H1 (cell line): ENCODE measurements at regions not wholly inside any gene's neighbourhood (a gene's known extent, or its start where the extent isn't known, plus 50 kb on each side); places are given as distances from the start of the nearest gene placed in this dataset.

Source experiments
- CTCF ChIA-PET: fragments of 300-600 bp; sonication (Branson Sonifier 250); formaldehyde crosslinking; loops from one replicate; lab custom pipeline; 2021; ENCODE audit not compliant: partially characterized antibody; lab: Charles Lee
- POLR2A ChIA-PET: fragments of 300-600 bp; sonication (Branson Sonifier 250); formaldehyde crosslinking; loops from one replicate; lab custom pipeline; 2021; ENCODE audit warnings: inconsistent platforms; ENCODE audit not compliant: partially characterized antibody; lab: Charles Lee
- DNase-seq, 2 experiments: peaks; one replicate each; pipeline versions ENCODE4 v3.0.0 to v3.0.0-alpha.2; 2010 to 2022; ENCODE audit warnings: low spot score in 2 of 2, low read depth in 1 of 2, mixed read lengths in 1 of 2
- FAIRE-seq: peaks from 2 replicates; lab custom pipeline; 2011; peaks lifted over from hg19 to GRCh38; lab: Jason Lieb, UNC
- H2AFZ ChIP-seq: 2 replicates; pipeline ENCODE4 v1.8.1; 2012; ENCODE audit warnings: low read length, inconsistent platforms
- H2AK5ac ChIP-seq: 2 replicates; pipeline ENCODE4 v1.6.1; 2013; ENCODE audit warnings: low read depth, low read length
- H2BK120ac ChIP-seq: replicated peaks from 2 replicates; pipeline ENCODE3; 2013; ENCODE audit warnings: low read depth, low read length, inconsistent platforms
- H2BK12ac ChIP-seq: 2 replicates; pipeline ENCODE4 v1.6.1; 2013; ENCODE audit warnings: low read depth, low read length
- H2BK15ac ChIP-seq: 2 replicates; pipeline ENCODE4 v1.6.1; 2013; ENCODE audit warnings: low read length
- H2BK20ac ChIP-seq: 2 replicates; pipeline ENCODE4 v1.6.1; 2013; ENCODE audit warnings: low read length
- H2BK5ac ChIP-seq: 2 replicates; pipeline ENCODE4 v1.6.1; 2013; ENCODE audit warnings: low read depth, low read length
- H3K14ac ChIP-seq: 2 replicates; pipeline ENCODE4 v1.6.1; 2013; ENCODE audit warnings: inconsistent platforms; ENCODE audit not compliant: insufficient read length
- H3K18ac ChIP-seq: 2 replicates; pipeline ENCODE4 v1.6.1; 2013; ENCODE audit warnings: low read length; ENCODE audit errors: extremely low read depth
- H3K23ac ChIP-seq: 2 replicates; pipeline ENCODE4 v1.6.1; 2013; ENCODE audit warnings: inconsistent platforms; ENCODE audit not compliant: insufficient read length
- H3K23me2 ChIP-seq: 2 replicates; pipeline ENCODE4 v1.6.1; 2013; ENCODE audit warnings: low read depth, low read length
- H3K27ac ChIP-seq: 2 replicates; pipeline ENCODE4 v1.6.1; 2011; ENCODE audit warnings: low read depth, low read length, inconsistent platforms
- H3K27me3 ChIP-seq, 4 experiments: replicated peaks in 1 of 4; 1 replicate in 1 of 4; 2 replicates in 3 of 4; pipeline versions ENCODE4 v1.6.1 to v1.8.1; 2011 to 2013; ENCODE audit warnings: low read length in 3 of 4, mild to moderate bottlenecking in 3 of 4, inconsistent platforms in 2 of 4, mixed read lengths in 2 of 4, moderate library complexity in 1 of 4; ENCODE audit not compliant: control insufficient read depth in 3 of 4, insufficient read depth in 3 of 4; ENCODE audit errors: extremely low read depth in 1 of 4
- H3K36me3 ChIP-seq, 4 experiments: 2 replicates each; pipeline versions ENCODE4 v1.6.1 to v1.8.1; 2011 to 2013; ENCODE audit warnings: mild to moderate bottlenecking in 4 of 4, low read length in 3 of 4, moderate library complexity in 2 of 4, control low read depth in 1 of 4, inconsistent platforms in 1 of 4; ENCODE audit not compliant: insufficient read depth in 4 of 4, control insufficient read depth in 2 of 4
- H3K4ac ChIP-seq: replicated peaks from 2 replicates; pipeline ENCODE3; 2013; ENCODE audit warnings: low read length, low read depth, mixed read lengths, inconsistent platforms; ENCODE audit not compliant: insufficient read length
- H3K4me1 ChIP-seq, 4 experiments: replicated peaks in 1 of 4; 1 replicate in 1 of 4; 2 replicates in 3 of 4; pipeline versions ENCODE4 v1.6.1 to v1.8.1; 2011 to 2013; ENCODE audit warnings: low read length in 3 of 4, inconsistent platforms in 2 of 4, mixed read lengths in 1 of 4; ENCODE audit not compliant: insufficient read depth in 4 of 4, control insufficient read depth in 3 of 4
- H3K4me2 ChIP-seq, 2 experiments: 2 replicates each; pipeline versions ENCODE4 v1.6.1 to v1.8.1; 2011 to 2013; ENCODE audit warnings: low read depth in 2 of 2, low read length in 2 of 2, control low read depth in 1 of 2, inconsistent platforms in 1 of 2, mild to moderate bottlenecking in 1 of 2; ENCODE audit not compliant: insufficient read depth in 1 of 2
- H3K4me3 ChIP-seq, 4 experiments: fragments of 200-600, 300-600 bp in 1 of 4; sonication (generic), shearing (Covaris generic), sonication (Bioruptor Twin) in 1 of 4; 2 replicates each; pipeline versions ENCODE4 v1.5.1 to v1.8.1; 2011 to 2016; ENCODE audit warnings: low read length in 4 of 4, low read depth in 3 of 4, control low read depth in 2 of 4, inconsistent platforms in 2 of 4, mild to moderate bottlenecking in 2 of 4, mixed read lengths in 1 of 4, moderate library complexity in 1 of 4; ENCODE audit not compliant: insufficient read depth in 2 of 4; ENCODE audit errors: extremely low read depth in 1 of 4
- H3K56ac ChIP-seq: replicated peaks from 2 replicates; pipeline ENCODE3; 2013; ENCODE audit warnings: low read depth, mild to moderate bottlenecking, mixed read lengths, low read length, inconsistent platforms; ENCODE audit not compliant: insufficient read length
- H3K79me1 ChIP-seq: 2 replicates; pipeline ENCODE4 v1.6.1; 2013; ENCODE audit warnings: low read depth, low read length, control low read depth
- H3K79me2 ChIP-seq, 2 experiments: 2 replicates each; pipeline versions ENCODE4 v1.6.1 to v1.8.1; 2012 to 2013; ENCODE audit warnings: low read length in 2 of 2, mild to moderate bottlenecking in 2 of 2, inconsistent platforms in 1 of 2; ENCODE audit not compliant: insufficient read depth in 2 of 2, control insufficient read depth in 1 of 2
- H3K9ac ChIP-seq, 4 experiments: replicated peaks in 1 of 4; 1 replicate in 1 of 4; 2 replicates in 3 of 4; pipeline versions ENCODE4 v1.6.1 to v1.8.1; 2011 to 2013; ENCODE audit warnings: low read depth in 3 of 4, low read length in 3 of 4, control low read depth in 2 of 4, mild to moderate bottlenecking in 2 of 4, moderate library complexity in 2 of 4, inconsistent platforms in 1 of 4; ENCODE audit errors: extremely low read depth in 1 of 4
- H3K9me3 ChIP-seq, 2 experiments: 2 replicates each; pipeline versions ENCODE4 v1.6.1 to v1.8.1; 2012 to 2013; ENCODE audit warnings: mild to moderate bottlenecking in 2 of 2, moderate library complexity in 2 of 2, control low read depth in 1 of 2, inconsistent platforms in 1 of 2, low read depth in 1 of 2, low read length in 1 of 2, mixed read lengths in 1 of 2; ENCODE audit not compliant: insufficient read depth in 2 of 2
- H4K20me1 ChIP-seq, 2 experiments: replicated peaks in 1 of 2; 2 replicates each; pipeline versions ENCODE3 to v1.8.1; 2011 to 2013; ENCODE audit warnings: inconsistent platforms in 2 of 2, low read length in 2 of 2, mild to moderate bottlenecking in 1 of 2; ENCODE audit not compliant: insufficient read depth in 2 of 2, control insufficient read depth in 1 of 2
- H4K5ac ChIP-seq: 2 replicates; pipeline ENCODE4 v1.6.1; 2013; ENCODE audit warnings: low read length, low read depth, mixed read lengths, inconsistent platforms; ENCODE audit not compliant: insufficient read length
- H4K8ac ChIP-seq: 2 replicates; pipeline ENCODE4 v1.8.0; 2013; ENCODE audit warnings: mild to moderate bottlenecking, moderate library complexity, low read length, inconsistent platforms; ENCODE audit not compliant: insufficient read depth; ENCODE audit errors: extremely low read depth
- H4K91ac ChIP-seq: replicated peaks from 2 replicates; pipeline ENCODE3; 2013; ENCODE audit warnings: low read length, mixed read lengths, inconsistent platforms; ENCODE audit not compliant: insufficient read length
- ATF3 ChIP-seq: IDR thresholded peaks from 2 replicates; pipeline ENCODE4 v1.6.1; 2011; ENCODE audit warnings: low read depth, mild to moderate bottlenecking, low read length; ENCODE audit not compliant: insufficient read depth
- BRCA1 ChIP-seq: IDR thresholded peaks from 2 replicates; pipeline ENCODE4 v1.6.1; 2012; ENCODE audit warnings: low read depth, low read length, improper control_type of control experiment
- EP300 ChIP-seq, 2 experiments: IDR thresholded peaks; 1 replicate in 1 of 2; 2 replicates in 1 of 2; pipeline ENCODE4 v1.6.1; 2011 to 2012; ENCODE audit warnings: low read depth in 2 of 2, low read length in 2 of 2, mild to moderate bottlenecking in 2 of 2, borderline replicate concordance in 1 of 2, inconsistent platforms in 1 of 2, moderate library complexity in 1 of 2
- WGBS, 2 experiments: shearing (Covaris generic) in 1 of 2; methylation state at CpG; one replicate each; pipeline versions ENCODE4 v1.1.6 to v1.1.7; 2013 to 2015; ENCODE audit warnings: low lambda C conversion rate in 2 of 2, mixed read lengths in 2 of 2, inconsistent platforms in 1 of 2, low coverage in 1 of 2, missing lambda C conversion rate in 1 of 2; ENCODE audit not compliant: insufficient replicate concordance in 2 of 2, insufficient coverage in 1 of 2, insufficient read length in 1 of 2; ENCODE audit errors: extremely low coverage in 1 of 2, missing lambda C conversion rate in 1 of 2; 5-methylcytosine and 5-hydroxymethylcytosine counted together

GRCh38 chr4:89380980-89381379 is 73.4 kb upstream of the GPRIN3 start:
- H3K27ac ChIP-seq: no peak overlapping the region
- H3K23me2 ChIP-seq: no peaks in the 10 kb centered on the region
- H4K20me1 ChIP-seq: no peaks in the 10 kb centered on the region
- no peak overlapping the region for H2BK20ac ChIP-seq
- no peak overlapping the region for H4K91ac ChIP-seq
- ChIA-PET POLR2A (interaction anchor here (0.8 kb wide), 1 partner anchor 8 kb away, joined by 3 read pairs; no protein-coding TSS in a partner anchor), CTCF (interaction anchor here (0.6 to 1.8 kb wide), 3 partner anchors 14 to 54 kb away, joined by 3 to 7 read pairs (median 3); no protein-coding TSS in a partner anchor)
- H3K4me3 ChIP-seq: no peak overlapping the region
- FAIRE-seq (no peak), DNase-seq (no peak)
- no peaks in the 10 kb centered on the region for H3K79me1 ChIP-seq
- H2AFZ ChIP-seq: no peak overlapping the region
- H4K5ac ChIP-seq: no peak overlapping the region
- H3K27me3 ChIP-seq: no peaks in the 10 kb centered on the region
- H3K18ac ChIP-seq: no peak overlapping the region
- no peak overlapping the region for H3K56ac ChIP-seq
- no peak overlapping the region for H4K8ac ChIP-seq
- H3K4ac ChIP-seq: no peak overlapping the region
- H3K79me2 ChIP-seq: no peaks in the 10 kb centered on the region
- H3K4me1 ChIP-seq: no peaks in the 10 kb centered on the region
- no peak overlapping the region for H2BK12ac ChIP-seq
- 75% methylated on average over 1 of the region's 1 CpG; no CpG with 5 or more reads in 1 of the 2 experiments for WGBS, 2 experiments
- H2BK15ac ChIP-seq: no peak overlapping the region
- H3K4me2 ChIP-seq: no peak overlapping the region
- no peak overlapping the region for H2AK5ac ChIP-seq
- H2BK5ac ChIP-seq: no peak overlapping the region
- no peak overlapping the region for H3K14ac ChIP-seq
- H3K9ac ChIP-seq: no peak overlapping the region
- 0 out of 4 replicates have a peak, but pooled peaks cover 0 to 2% of the 10 kb centered on the region in 2 experiments for H3K9me3 ChIP-seq
- H3K36me3 ChIP-seq: no peaks in the 10 kb centered on the region
- H3K23ac ChIP-seq: no peak overlapping the region
- no peak overlapping the region for H2BK120ac ChIP-seq
- TF ChIP-seq ATF3: no peak
- TF ChIP-seq EP300 (IDR thresholded peaks at IDR 0.05; ENCODE audit: borderline replicate concordance in 1 of 2, low read depth in 2 of 2, low read length in 2 of 2): no peak
- no peak for TF ChIP-seq BRCA1
